Liver (tissue), 3 donors: ENCODE measurements at regions not wholly inside any gene's neighbourhood (a gene's known extent, or its start where the extent isn't known, plus 50 kb on each side); places are given as distances from the start of the nearest gene placed in this dataset.

Experiments used
- HNF4G ChIP-seq: IDR thresholded peaks from 2 replicates; pipeline ENCODE4 v1.6.1; 2016; ENCODE audit warnings: antibody characterized with exemption
- SP1 ChIP-seq: IDR thresholded peaks from 2 replicates; pipeline ENCODE4 v1.6.1; 2018; ENCODE audit warnings: antibody characterized with exemption, mild to moderate bottlenecking
- TF ChIP-seq, protein P1 (sequence below): IDR thresholded peaks from 2 replicates; pipeline ENCODE4 v1.6.1; 2016; ENCODE audit warnings: antibody characterized with exemption, mild to moderate bottlenecking
- TF ChIP-seq, protein P2 (sequence below): fragments of 150-350 bp; IDR thresholded peaks from 2 replicates; pipeline ENCODE4 v1.5.1; 2017; ENCODE audit warnings: improper control_type of control experiment, low read depth, low read length; ENCODE audit not compliant: missing input control
- donor health status: healthy.
- donor health status: healthy.

- TF ChIP-seq, protein P1, sequence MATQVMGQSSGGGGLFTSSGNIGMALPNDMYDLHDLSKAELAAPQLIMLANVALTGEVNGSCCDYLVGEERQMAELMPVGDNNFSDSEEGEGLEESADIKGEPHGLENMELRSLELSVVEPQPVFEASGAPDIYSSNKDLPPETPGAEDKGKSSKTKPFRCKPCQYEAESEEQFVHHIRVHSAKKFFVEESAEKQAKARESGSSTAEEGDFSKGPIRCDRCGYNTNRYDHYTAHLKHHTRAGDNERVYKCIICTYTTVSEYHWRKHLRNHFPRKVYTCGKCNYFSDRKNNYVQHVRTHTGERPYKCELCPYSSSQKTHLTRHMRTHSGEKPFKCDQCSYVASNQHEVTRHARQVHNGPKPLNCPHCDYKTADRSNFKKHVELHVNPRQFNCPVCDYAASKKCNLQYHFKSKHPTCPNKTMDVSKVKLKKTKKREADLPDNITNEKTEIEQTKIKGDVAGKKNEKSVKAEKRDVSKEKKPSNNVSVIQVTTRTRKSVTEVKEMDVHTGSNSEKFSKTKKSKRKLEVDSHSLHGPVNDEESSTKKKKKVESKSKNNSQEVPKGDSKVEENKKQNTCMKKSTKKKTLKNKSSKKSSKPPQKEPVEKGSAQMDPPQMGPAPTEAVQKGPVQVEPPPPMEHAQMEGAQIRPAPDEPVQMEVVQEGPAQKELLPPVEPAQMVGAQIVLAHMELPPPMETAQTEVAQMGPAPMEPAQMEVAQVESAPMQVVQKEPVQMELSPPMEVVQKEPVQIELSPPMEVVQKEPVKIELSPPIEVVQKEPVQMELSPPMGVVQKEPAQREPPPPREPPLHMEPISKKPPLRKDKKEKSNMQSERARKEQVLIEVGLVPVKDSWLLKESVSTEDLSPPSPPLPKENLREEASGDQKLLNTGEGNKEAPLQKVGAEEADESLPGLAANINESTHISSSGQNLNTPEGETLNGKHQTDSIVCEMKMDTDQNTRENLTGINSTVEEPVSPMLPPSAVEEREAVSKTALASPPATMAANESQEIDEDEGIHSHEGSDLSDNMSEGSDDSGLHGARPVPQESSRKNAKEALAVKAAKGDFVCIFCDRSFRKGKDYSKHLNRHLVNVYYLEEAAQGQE = no peak
- TF ChIP-seq HNF4G (no peak), SP1 (no peak)
- TF ChIP-seq, protein P2, sequence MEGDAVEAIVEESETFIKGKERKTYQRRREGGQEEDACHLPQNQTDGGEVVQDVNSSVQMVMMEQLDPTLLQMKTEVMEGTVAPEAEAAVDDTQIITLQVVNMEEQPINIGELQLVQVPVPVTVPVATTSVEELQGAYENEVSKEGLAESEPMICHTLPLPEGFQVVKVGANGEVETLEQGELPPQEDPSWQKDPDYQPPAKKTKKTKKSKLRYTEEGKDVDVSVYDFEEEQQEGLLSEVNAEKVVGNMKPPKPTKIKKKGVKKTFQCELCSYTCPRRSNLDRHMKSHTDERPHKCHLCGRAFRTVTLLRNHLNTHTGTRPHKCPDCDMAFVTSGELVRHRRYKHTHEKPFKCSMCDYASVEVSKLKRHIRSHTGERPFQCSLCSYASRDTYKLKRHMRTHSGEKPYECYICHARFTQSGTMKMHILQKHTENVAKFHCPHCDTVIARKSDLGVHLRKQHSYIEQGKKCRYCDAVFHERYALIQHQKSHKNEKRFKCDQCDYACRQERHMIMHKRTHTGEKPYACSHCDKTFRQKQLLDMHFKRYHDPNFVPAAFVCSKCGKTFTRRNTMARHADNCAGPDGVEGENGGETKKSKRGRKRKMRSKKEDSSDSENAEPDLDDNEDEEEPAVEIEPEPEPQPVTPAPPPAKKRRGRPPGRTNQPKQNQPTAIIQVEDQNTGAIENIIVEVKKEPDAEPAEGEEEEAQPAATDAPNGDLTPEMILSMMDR = no peak
These were observed 1611.2 kb downstream of the PCDH18 start for GRCh38 chr4:135921081-135921480.
